Ishikawa (cell line): ENCODE measurements at regions not wholly inside any gene's neighbourhood (a gene's known extent, or its start where the extent isn't known, plus 50 kb on each side); places are given as distances from the start of the nearest gene placed in this dataset.

Source experiments
- CEBPB ChIP-seq: IDR thresholded peaks from 2 replicates; pipeline ENCODE4 v1.6.1; 2012
- CREB1 ChIP-seq: IDR thresholded peaks from 2 replicates; pipeline ENCODE4 v1.6.1; 2012; ENCODE audit warnings: low read depth
- EGR1 ChIP-seq: IDR thresholded peaks from 2 replicates; pipeline ENCODE4 v1.6.1; 2012
- EP300 ChIP-seq: IDR thresholded peaks from 2 replicates; pipeline ENCODE4 v1.6.1; 2012; ENCODE audit warnings: borderline replicate concordance
- FOXM1 ChIP-seq: IDR thresholded peaks from 2 replicates; pipeline ENCODE4 v1.6.1; 2012; ENCODE audit warnings: low read depth, borderline replicate concordance
- MAX ChIP-seq: IDR thresholded peaks from 2 replicates; pipeline ENCODE4 v1.6.1; 2012
- NFIC ChIP-seq: IDR thresholded peaks from 2 replicates; pipeline ENCODE4 v1.6.1; 2012
- RAD21 ChIP-seq: IDR thresholded peaks from 2 replicates; pipeline ENCODE4 v1.6.1; 2012; ENCODE audit warnings: low read depth
- REST ChIP-seq: IDR thresholded peaks from 2 replicates; pipeline ENCODE4 v1.6.1; 2012; ENCODE audit warnings: low read depth, mild to moderate bottlenecking
- TAF1 ChIP-seq: IDR thresholded peaks from 2 replicates; pipeline ENCODE4 v1.6.1; 2012; ENCODE audit warnings: low read depth, mild to moderate bottlenecking
- TCF12 ChIP-seq: IDR thresholded peaks from 2 replicates; pipeline ENCODE4 v1.6.1; 2012; ENCODE audit warnings: low read depth
- TEAD4 ChIP-seq: IDR thresholded peaks from 2 replicates; pipeline ENCODE4 v1.6.1; 2012
- USF1 ChIP-seq: IDR thresholded peaks from 2 replicates; pipeline ENCODE4 v1.6.1; 2012
- YY1 ChIP-seq: IDR thresholded peaks from 2 replicates; pipeline ENCODE4 v1.6.1; 2012; ENCODE audit warnings: low read depth
- ZBTB7A ChIP-seq: IDR thresholded peaks from 2 replicates; pipeline ENCODE4 v1.6.1; 2012; ENCODE audit warnings: low read depth

- TF ChIP-seq REST (no peak), USF1 (no peak), TAF1 (no peak), CREB1 (no peak), TEAD4 (no peak), NFIC (no peak), ZBTB7A (no peak), TCF12 (no peak), YY1 (no peak)
Measured at GRCh38 chr10:114724716-114725106, 66.6 kb upstream of the ABLIM1 start.

- TF ChIP-seq CEBPB (no peak), FOXM1 (no peak), EP300 (no peak), MAX (no peak), TAF1 (no peak), ZBTB7A (no peak), CREB1 (no peak), EGR1 (no peak), TCF12 (no peak), NFIC (peak; percentile 92), USF1 (no peak), YY1 (no peak), TEAD4 (peak; percentile 44; the same call in 1 of the 2 replicates), REST (no peak), RAD21 (peak; percentile 5; the same call in 1 of the 2 replicates)
Measured at GRCh38 chr10:114726820-114727271, 68.8 kb upstream of the ABLIM1 start.

GRCh38 chr10:114728325-114728724, 70.2 kb upstream of the ABLIM1 start:
- TF ChIP-seq RAD21 = no peak
- TF ChIP-seq CEBPB = no peak
- no peak for TF ChIP-seq MAX
- no peak for TF ChIP-seq CREB1
- TF ChIP-seq FOXM1 = no peak
- no peak for TF ChIP-seq TEAD4
- no peak for TF ChIP-seq ZBTB7A
- TF ChIP-seq EGR1 = no peak
- TF ChIP-seq USF1 = no peak
- no peak for TF ChIP-seq TAF1
- no peak for TF ChIP-seq TCF12

GRCh38 chr10:114729103-114729659, 71.1 kb upstream of the ABLIM1 start:
- TF ChIP-seq TAF1 (no peak), TEAD4 (no peak), CEBPB (no peak), FOXM1 (no peak), EGR1 (no peak), MAX (no peak), TCF12 (no peak), RAD21 (no peak), REST (no peak)
